ENCODE measurements at regions not wholly inside any gene's neighbourhood (a gene's known extent, or its start where the extent isn't known, plus 50 kb on each side); places are given as distances from the start of the nearest gene placed in this dataset.

GRCh38 chr9:109586993-109587392, 88.9 kb upstream of the PTPN3 start:
- no peak for TF ChIP-seq CTCF (conservative IDR thresholded peaks at IDR 0.05; ENCODE audit: low read depth, low read length)
- no peak for TF ChIP-seq SMC3 (IDR thresholded peaks at IDR 0.05; ENCODE audit: low read depth, low read length)
- TF ChIP-seq POLR2A (IDR thresholded peaks at IDR 0.05; ENCODE audit: low read depth, low read length) = no peak
- no peak for TF ChIP-seq USF2 (IDR thresholded peaks at IDR 0.05; ENCODE audit: low read depth, low read length)
- TF ChIP-seq RAD21 (IDR thresholded peaks at IDR 0.05; ENCODE audit: low read length) = no peak
- no peak for TF ChIP-seq RCOR1 (IDR thresholded peaks at IDR 0.05; ENCODE audit: insufficient replicate concordance, low read length)
- TF ChIP-seq FOS (IDR thresholded peaks at IDR 0.05; ENCODE audit: low read depth, low read length) = no peak
- no peak for TF ChIP-seq MXI1 (IDR thresholded peaks at IDR 0.05; ENCODE audit: borderline replicate concordance, low read depth, low read length)
- no peak for TF ChIP-seq BHLHE40 (IDR thresholded peaks at IDR 0.05; ENCODE audit: low read depth, low read length)
- no peak for TF ChIP-seq RFX5 (IDR thresholded peaks at IDR 0.05; ENCODE audit: low read depth, low read length)
- TF ChIP-seq CHD1 (IDR thresholded peaks at IDR 0.05; ENCODE audit: low read depth, low read length) = no peak
- no peak for TF ChIP-seq CEBPB (IDR thresholded peaks at IDR 0.05; ENCODE audit: low read depth, low read length)

Measured in IMR-90 (cell line).